ENCODE measurements at regions not wholly inside any gene's neighbourhood (a gene's known extent, or its start where the extent isn't known, plus 50 kb on each side); places are given as distances from the start of the nearest gene placed in this dataset.
"Not testable (repeated sequence)": the region's sequence is repeated elsewhere in the genome, so short reads cannot be mapped to it uniquely, and the experiment has no call there.

GRCh38 chr6:148645049-148645448 lies 101.8 kb upstream of the UST start:
- H3K14ac ChIP-seq (ENCODE audit: low read length in 2 of 2); H3K9me3 ChIP-seq (ENCODE audit: control insufficient read depth, low read length); H3K27me3 ChIP-seq (ENCODE audit: control insufficient read depth in 1 of 2, insufficient read depth in 1 of 2, low read length in 2 of 2); H3K36me3 ChIP-seq (ENCODE audit: control insufficient read depth in 1 of 2, insufficient read depth in 2 of 2, low read depth in 1 of 2, low read length in 2 of 2); H3K4ac ChIP-seq (ENCODE audit: low read depth in 1 of 2, low read length in 2 of 2); H2AK5ac ChIP-seq (ENCODE audit: low read length, severe bottlenecking); DNase-seq; H3K9ac ChIP-seq (ENCODE audit: low read length); H3K18ac ChIP-seq (ENCODE audit: low read depth in 1 of 2, low read length in 2 of 2); H2BK15ac ChIP-seq (ENCODE audit: low read depth, poor library complexity, severe bottlenecking); H3K23ac ChIP-seq (ENCODE audit: low read length in 2 of 2); H3K4me1 ChIP-seq (ENCODE audit: control insufficient read depth, insufficient read depth, low read depth, low read length); H4K91ac ChIP-seq (ENCODE audit: low read length); H4K8ac ChIP-seq (ENCODE audit: low read length); H2BK120ac ChIP-seq (ENCODE audit: low read depth, low read length); H2BK5ac ChIP-seq (ENCODE audit: low read depth, low read length, poor library complexity, severe bottlenecking); H3K79me1 ChIP-seq (replicated peaks; ENCODE audit: low read length, poor library complexity, severe bottlenecking); H2BK12ac ChIP-seq (ENCODE audit: low read length in 2 of 2); H3K4me2 ChIP-seq (ENCODE audit: low read length, poor library complexity, severe bottlenecking); H3K4me3 ChIP-seq (ENCODE audit: insufficient read depth in 1 of 2, low read depth in 1 of 2, low read length in 2 of 2); H3K27ac ChIP-seq (ENCODE audit: low read length, poor library complexity, severe bottlenecking); H2AFZ ChIP-seq (ENCODE audit: low read depth, low read length): not testable (repeated sequence)
- WGBS = 39% methylated on average over 7 of the region's 7 CpGs

- DNase-seq = no peak
- H3K4me2 ChIP-seq (ENCODE audit: low read length, poor library complexity, severe bottlenecking) = no peak overlapping the region
- 80% methylated on average over 3 of the region's 4 CpGs for WGBS
Observed at GRCh38 chr6:148648754-148649453, 97.9 kb upstream of the UST start.

GRCh38 chr6:148649454-148649963 lies 97.3 kb upstream of the UST start:
- Histone ChIP-seq H3K79me1 (replicated peaks; ENCODE audit: low read length, poor library complexity, severe bottlenecking) (no peaks in the 10 kb centered on the region), H3K9ac (ENCODE audit: low read length) (no peak overlapping the region), H3K4ac (ENCODE audit: low read depth in 1 of 2, low read length in 2 of 2) (no peak overlapping the region), H3K27me3 (ENCODE audit: control insufficient read depth in 1 of 2, insufficient read depth in 1 of 2, low read length in 2 of 2) (peaks cover 0 to 5% of the 10 kb centered on the region in 2 experiments), H3K4me2 (ENCODE audit: low read length, poor library complexity, severe bottlenecking) (no peak overlapping the region), H2AK5ac (ENCODE audit: low read length, severe bottlenecking) (no peak overlapping the region), H3K27ac (ENCODE audit: low read length, poor library complexity, severe bottlenecking) (no peak overlapping the region), H4K91ac (ENCODE audit: low read length) (no peak overlapping the region), H2BK12ac (ENCODE audit: low read length in 2 of 2) (no peak overlapping the region), H2BK15ac (ENCODE audit: low read depth, poor library complexity, severe bottlenecking) (no peak overlapping the region), H3K9me3 (ENCODE audit: control insufficient read depth, low read length) (peaks cover 3% of the 10 kb centered on the region), H2BK120ac (ENCODE audit: low read depth, low read length) (no peak overlapping the region), H3K4me3 (ENCODE audit: insufficient read depth in 1 of 2, low read depth in 1 of 2, low read length in 2 of 2) (no peak overlapping the region), H2AFZ (ENCODE audit: low read depth, low read length) (no peak overlapping the region), H3K4me1 (ENCODE audit: control insufficient read depth, insufficient read depth, low read depth, low read length) (no peaks in the 10 kb centered on the region), H3K23ac (ENCODE audit: low read length in 2 of 2) (no peak overlapping the region), H3K14ac (ENCODE audit: low read length in 2 of 2) (no peak overlapping the region), H3K18ac (ENCODE audit: low read depth in 1 of 2, low read length in 2 of 2) (no peak overlapping the region), H2BK5ac (ENCODE audit: low read depth, low read length, poor library complexity, severe bottlenecking) (no peak overlapping the region), H3K36me3 (ENCODE audit: control insufficient read depth in 1 of 2, insufficient read depth in 2 of 2, low read depth in 1 of 2, low read length in 2 of 2) (no peaks in the 10 kb centered on the region), H4K8ac (ENCODE audit: low read length) (no peak overlapping the region)
- no peak for DNase-seq

More at GRCh38 chr6:148648754-148649453, 97.9 kb upstream of the UST start:
- H2BK5ac ChIP-seq (ENCODE audit: low read depth, low read length, poor library complexity, severe bottlenecking) = no peak overlapping the region
- no peaks in the 10 kb centered on the region for H3K79me1 ChIP-seq (replicated peaks; ENCODE audit: low read length, poor library complexity, severe bottlenecking)
- peaks cover 0 to 5% of the 10 kb centered on the region in 2 experiments for H3K27me3 ChIP-seq (ENCODE audit: control insufficient read depth in 1 of 2, insufficient read depth in 1 of 2, low read length in 2 of 2)
- H2BK15ac ChIP-seq (ENCODE audit: low read depth, poor library complexity, severe bottlenecking) = no peak overlapping the region
- H3K27ac ChIP-seq (ENCODE audit: low read length, poor library complexity, severe bottlenecking) = no peak overlapping the region
- H3K23ac ChIP-seq (ENCODE audit: low read length in 2 of 2) = no peak overlapping the region
- H2AFZ ChIP-seq (ENCODE audit: low read depth, low read length) = no peak overlapping the region
- no peak overlapping the region for H3K4me3 ChIP-seq (ENCODE audit: insufficient read depth in 1 of 2, low read depth in 1 of 2, low read length in 2 of 2)
- no peaks in the 10 kb centered on the region for H3K4me1 ChIP-seq (ENCODE audit: control insufficient read depth, insufficient read depth, low read depth, low read length)
- no peak overlapping the region for H3K4ac ChIP-seq (ENCODE audit: low read depth in 1 of 2, low read length in 2 of 2)
- H2AK5ac ChIP-seq (ENCODE audit: low read length, severe bottlenecking) = no peak overlapping the region
- no peak overlapping the region for H3K14ac ChIP-seq (ENCODE audit: low read length in 2 of 2)
- H4K8ac ChIP-seq (ENCODE audit: low read length) = no peak overlapping the region
- no peak overlapping the region for H3K9ac ChIP-seq (ENCODE audit: low read length)
- H4K91ac ChIP-seq (ENCODE audit: low read length) = no peak overlapping the region
- H2BK120ac ChIP-seq (ENCODE audit: low read depth, low read length) = no peak overlapping the region
- no peak overlapping the region for H3K18ac ChIP-seq (ENCODE audit: low read depth in 1 of 2, low read length in 2 of 2)
- H3K36me3 ChIP-seq (ENCODE audit: control insufficient read depth in 1 of 2, insufficient read depth in 2 of 2, low read depth in 1 of 2, low read length in 2 of 2) = no peaks in the 10 kb centered on the region
- no peak overlapping the region for H2BK12ac ChIP-seq (ENCODE audit: low read length in 2 of 2)
- peaks cover 3% of the 10 kb centered on the region for H3K9me3 ChIP-seq (ENCODE audit: control insufficient read depth, low read length)

- Histone ChIP-seq H3K14ac (ENCODE audit: low read length in 2 of 2) (no peak overlapping the region), H3K4me3 (ENCODE audit: insufficient read depth in 1 of 2, low read depth in 1 of 2, low read length in 2 of 2) (no peak overlapping the region), H2BK15ac (ENCODE audit: low read depth, poor library complexity, severe bottlenecking) (no peak overlapping the region), H3K18ac (ENCODE audit: low read depth in 1 of 2, low read length in 2 of 2) (no peak overlapping the region), H2AFZ (ENCODE audit: low read depth, low read length) (no peak overlapping the region), H3K9ac (ENCODE audit: low read length) (no peak overlapping the region), H2AK5ac (ENCODE audit: low read length, severe bottlenecking) (no peak overlapping the region), H2BK12ac (ENCODE audit: low read length in 2 of 2) (no peak overlapping the region), H3K79me1 (replicated peaks; ENCODE audit: low read length, poor library complexity, severe bottlenecking) (no peaks in the 10 kb centered on the region), H4K8ac (ENCODE audit: low read length) (no peak overlapping the region), H2BK5ac (ENCODE audit: low read depth, low read length, poor library complexity, severe bottlenecking) (no peak overlapping the region), H3K4ac (ENCODE audit: low read depth in 1 of 2, low read length in 2 of 2) (no peak overlapping the region), H4K91ac (ENCODE audit: low read length) (no peak overlapping the region), H3K27me3 (ENCODE audit: control insufficient read depth in 1 of 2, insufficient read depth in 1 of 2, low read length in 2 of 2) (peaks cover 0 to 5% of the 10 kb centered on the region in 2 experiments), H3K23ac (ENCODE audit: low read length in 2 of 2) (no peak overlapping the region), H3K9me3 (ENCODE audit: control insufficient read depth, low read length) (peaks cover 6% of the 10 kb centered on the region), H2BK120ac (ENCODE audit: low read depth, low read length) (no peak overlapping the region), H3K36me3 (ENCODE audit: control insufficient read depth in 1 of 2, insufficient read depth in 2 of 2, low read depth in 1 of 2, low read length in 2 of 2) (no peaks in the 10 kb centered on the region), H3K27ac (ENCODE audit: low read length, poor library complexity, severe bottlenecking) (no peak overlapping the region), H3K4me2 (ENCODE audit: low read length, poor library complexity, severe bottlenecking) (no peak overlapping the region), H3K4me1 (ENCODE audit: control insufficient read depth, insufficient read depth, low read depth, low read length) (no peaks in the 10 kb centered on the region)
- no peak for DNase-seq
- WGBS = 80% methylated on average over 2 of the region's 2 CpGs
Observed at GRCh38 chr6:148650941-148651505, 95.8 kb upstream of the UST start.

Measured in mesenchymal stem cell (in vitro differentiated cells and primary cell).